GM18508 (cell line): ENCODE measurements at regions not wholly inside any gene's neighbourhood (a gene's known extent, or its start where the extent isn't known, plus 50 kb on each side); places are given as distances from the start of the nearest gene placed in this dataset.

Experiments used
- ATAC-seq: cut with Tn5 transposase; IDR thresholded peaks from one replicate; pipeline ENCODE4 v1.9.1; 2021; ENCODE audit warnings: moderate number of reproducible peaks; ENCODE audit not compliant: insufficient read depth, unreplicated experiment

- no peak for ATAC-seq
Observed at GRCh38 chr6:40015530-40015929, 81.3 kb upstream of the MOCS1 start.

GRCh38 chr6:40011844-40012243 is 77.6 kb upstream of the MOCS1 start:
- no peak for ATAC-seq

GRCh38 chr6:40000964-40001515 is 66.8 kb upstream of the MOCS1 start:
- ATAC-seq = no peak

- no peak for ATAC-seq
Observed at GRCh38 chr6:39999006-39999867, 65.0 kb upstream of the MOCS1 start.

GRCh38 chr6:39998126-39998525 is 63.9 kb upstream of the MOCS1 start:
- no peak for ATAC-seq

GRCh38 chr6:39997101-39997635 is 62.9 kb upstream of the MOCS1 start:
- ATAC-seq = no peak

- ATAC-seq = no peak
Observed at GRCh38 chr6:39995633-39996032, 61.4 kb upstream of the MOCS1 start.

- no peak for ATAC-seq
Observed at GRCh38 chr6:39992861-39993622, 58.8 kb upstream of the MOCS1 start.
